Naive thymus-derived CD4-positive, alpha-beta T cell (primary cell): ENCODE measurements at regions not wholly inside any gene's neighbourhood (a gene's known extent, or its start where the extent isn't known, plus 50 kb on each side); places are given as distances from the start of the nearest gene placed in this dataset.

Source experiments
- ATAC-seq: fragments of 150-1000 bp; cut with Tn5 transposase; 2 replicates; pipeline ENCODE4 v1.10.0; 2021; ENCODE audit warnings: mild to moderate bottlenecking, moderate library complexity
- CTCF ChIA-PET: fragments of 350-600 bp; sonication (Branson Sonifier 250); formaldehyde crosslinking; loops from one replicate; lab custom pipeline; 2021; ENCODE audit warnings: antibody characterized with exemption; lab: Charles Lee
- POLR2A ChIA-PET: fragments of 350-600 bp; sonication (Branson Sonifier 250); formaldehyde crosslinking; loops from one replicate; lab custom pipeline; 2021; ENCODE audit warnings: antibody characterized with exemption, inconsistent platforms; lab: Charles Lee
- DNase-seq, 9 donors: peaks; one replicate each; pipeline versions ENCODE4 v3.0.0 to v3.0.0-alpha.2; 2020 to 2022; ENCODE audit warnings: mixed read lengths in 1 of 9
- H3K27ac ChIP-seq: one replicate; pipeline ENCODE4 v1.7.0; 2013; ENCODE audit warnings: mild to moderate bottlenecking, low read depth, low read length, moderate library complexity
- H3K27me3 ChIP-seq, 2 donors: one replicate each; pipeline ENCODE4 v1.7.0; 2013; ENCODE audit warnings: low read length in 2 of 2, mild to moderate bottlenecking in 2 of 2, moderate library complexity in 2 of 2; ENCODE audit not compliant: control insufficient read depth in 2 of 2, insufficient read depth in 2 of 2
- H3K36me3 ChIP-seq, 3 experiments: 1 replicate in 2 of 3; 2 replicates in 1 of 3; pipeline ENCODE4 v1.7.0; 2013; ENCODE audit warnings: low read length in 3 of 3, mild to moderate bottlenecking in 3 of 3, moderate library complexity in 1 of 3; ENCODE audit not compliant: insufficient read depth in 3 of 3, control insufficient read depth in 2 of 3
- H3K4me1 ChIP-seq, 2 donors: one replicate each; pipeline ENCODE4 v1.7.0; 2013; ENCODE audit warnings: low read length in 2 of 2, mild to moderate bottlenecking in 2 of 2, moderate library complexity in 1 of 2; ENCODE audit not compliant: control insufficient read depth in 2 of 2, insufficient read depth in 2 of 2
- H3K4me3 ChIP-seq: 2 replicates; pipeline ENCODE4 v1.7.0; 2013; ENCODE audit warnings: mild to moderate bottlenecking, low read length
- H3K9me3 ChIP-seq, 3 experiments: 1 replicate in 2 of 3; 2 replicates in 1 of 3; pipeline ENCODE4 v1.7.0; 2013; ENCODE audit warnings: low read length in 3 of 3; ENCODE audit not compliant: control insufficient read depth in 2 of 3
- H3K27ac Mint-ChIP-seq, 9 donors: one replicate each; pipeline ENCODE4 v1.8.0; 2020 to 2022; ENCODE audit warnings: mixed read lengths in 9 of 9, mild to moderate bottlenecking in 8 of 9, moderate library complexity in 5 of 9, inconsistent platforms in 2 of 9
- H3K27me3 Mint-ChIP-seq, 5 donors: one replicate each; pipeline ENCODE4 v1.8.0; 2021 to 2022; ENCODE audit warnings: mixed read lengths in 5 of 5, mild to moderate bottlenecking in 1 of 5
- H3K36me3 Mint-ChIP-seq, 5 donors: one replicate each; pipeline ENCODE4 v1.8.0; 2020 to 2022; ENCODE audit warnings: mixed read lengths in 5 of 5, mild to moderate bottlenecking in 3 of 5, inconsistent platforms in 1 of 5
- H3K4me1 Mint-ChIP-seq, 7 donors: one replicate each; pipeline ENCODE4 v1.8.0; 2020 to 2022; ENCODE audit warnings: mixed read lengths in 7 of 7, mild to moderate bottlenecking in 3 of 7, inconsistent platforms in 1 of 7
- H3K4me3 Mint-ChIP-seq, 10 donors: one replicate each; pipeline ENCODE4 v1.8.0; 2020 to 2022; ENCODE audit warnings: mild to moderate bottlenecking in 10 of 10, mixed read lengths in 10 of 10, moderate library complexity in 6 of 10, inconsistent platforms in 2 of 10
- H3K9me3 Mint-ChIP-seq, 11 donors: one replicate each; pipeline ENCODE4 v1.8.0; 2020 to 2022; ENCODE audit warnings: mixed read lengths in 11 of 11, mild to moderate bottlenecking in 4 of 11, inconsistent platforms in 1 of 11, moderate library complexity in 1 of 11
- intact Hi-C, 2 donors: fragments of 100-400 bp; cut with micrococcal nuclease; formaldehyde crosslinking; loops; one replicate each; pipeline ENCODE4 v1.15.1; 2023

DNA sequence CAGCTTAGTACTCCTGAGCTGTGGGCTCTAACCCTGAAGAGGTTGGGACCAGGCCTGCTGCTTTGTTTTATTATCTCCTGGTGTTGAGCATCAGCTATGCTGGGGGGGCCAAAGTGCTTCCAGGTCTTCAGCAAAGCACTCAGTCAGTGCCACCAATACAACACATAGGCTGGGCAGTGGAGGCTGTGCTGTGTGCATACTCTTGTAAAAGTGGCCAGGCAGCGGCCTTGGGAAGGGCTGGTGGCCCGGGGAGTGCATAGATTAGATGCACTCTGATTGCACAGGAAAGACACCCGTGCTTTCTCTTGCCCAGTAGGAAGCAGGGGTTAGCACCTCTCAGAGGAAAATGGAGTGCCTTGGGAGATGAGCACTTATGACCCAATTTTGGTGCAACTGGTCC, 534.0 kb downstream of the ARAP2 start:
- Histone ChIP-seq H3K27ac (no peak overlapping the region), H3K4me3 (no peak overlapping the region), H3K4me1 (no peaks in the 10 kb centered on the region), H3K9me3 (peaks cover 0 to 14% (median 0%) of the 10 kb centered on the region in 3 experiments), H3K36me3 (no peaks in the 10 kb centered on the region), H3K27me3 (no peaks in the 10 kb centered on the region)
- Mint-ChIP-seq H3K36me3 (peaks cover 0 to 9% (median 0%) of the 10 kb centered on the region in 5 donors), H3K27me3 (peaks cover 0 to 4% (median 0%) of the 10 kb centered on the region in 5 donors), H3K9me3 (peaks cover 4 to 41% (median 18%) of the 10 kb centered on the region in 11 donors), H3K4me3 (no peak overlapping the region), H3K27ac (no peak overlapping the region), H3K4me1 (no peaks in the 10 kb centered on the region)
- no peak for ATAC-seq
- no peak for DNase-seq
- intact Hi-C loops: no loop called here
- ChIA-PET POLR2A (no interaction called here), CTCF (no interaction called here)

DNA sequence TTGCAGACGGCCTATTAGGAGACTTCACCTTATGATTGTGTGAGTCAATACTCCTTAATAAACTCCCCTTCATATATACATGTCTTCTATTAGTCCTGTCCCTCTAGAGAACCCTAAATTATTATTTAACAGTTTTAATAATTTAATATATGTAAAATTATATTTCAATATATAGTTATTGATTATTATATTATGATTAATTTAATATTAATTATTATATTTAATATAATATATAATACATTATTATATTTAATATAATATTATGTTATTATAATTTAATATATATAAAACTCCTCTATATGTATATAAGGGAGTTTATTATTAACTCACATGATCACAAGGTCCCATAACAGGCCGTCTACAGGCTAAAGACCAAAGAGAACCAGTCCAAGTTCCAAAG, 533.2 kb downstream of the ARAP2 start:
- Histone ChIP-seq H3K36me3 (no peaks in the 10 kb centered on the region), H3K27me3 (no peaks in the 10 kb centered on the region), H3K4me1 (no peaks in the 10 kb centered on the region), H3K4me3 (no peak overlapping the region), H3K27ac (no peak overlapping the region), H3K9me3 (peaks cover 0 to 14% (median 0%) of the 10 kb centered on the region in 3 experiments)
- Mint-ChIP-seq H3K27ac (no peak overlapping the region), H3K27me3 (peaks cover 0 to 4% (median 0%) of the 10 kb centered on the region in 5 donors), H3K4me1 (no peaks in the 10 kb centered on the region), H3K36me3 (peaks cover 0 to 9% (median 0%) of the 10 kb centered on the region in 5 donors), H3K9me3 (peaks cover 4 to 42% (median 18%) of the 10 kb centered on the region in 11 donors), H3K4me3 (no peak overlapping the region)
- no peak for ATAC-seq
- DNase-seq: no peak
- intact Hi-C loops: no loop called here
- ChIA-PET POLR2A (no interaction called here), CTCF (no interaction called here)

DNA sequence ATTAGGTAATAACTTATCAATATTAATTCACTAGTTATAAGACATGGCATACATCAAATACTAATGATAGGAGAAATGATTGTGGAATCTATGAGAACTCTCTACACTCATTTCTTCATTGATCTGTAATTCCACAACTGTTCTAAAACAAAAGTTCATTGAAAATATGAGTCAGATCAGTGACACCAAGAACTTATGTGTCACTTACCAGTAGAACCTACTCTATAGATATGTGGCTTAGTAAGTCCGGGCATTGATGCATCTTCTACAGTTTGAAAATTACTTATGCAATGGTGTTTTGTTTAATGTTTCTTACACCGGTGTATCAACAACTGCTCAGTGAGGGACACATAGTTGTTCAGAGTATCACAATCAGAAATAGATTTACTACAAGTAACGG, 520.3 kb downstream of the ARAP2 start:
- no peak overlapping the region for H3K4me3 Mint-ChIP-seq
- no peaks in the 10 kb centered on the region for H3K36me3 Mint-ChIP-seq
- DNase-seq (no peak), ATAC-seq (no peak)
- POLR2A ChIA-PET: no interaction called here
- no peaks in the 10 kb centered on the region for H3K27me3 Mint-ChIP-seq
- intact Hi-C loops: no loop called here
- no peak overlapping the region for H3K27ac Mint-ChIP-seq
- no peaks in the 10 kb centered on the region for H3K4me1 Mint-ChIP-seq
- Histone ChIP-seq H3K4me1 (no peaks in the 10 kb centered on the region), H3K27ac (no peak overlapping the region), H3K4me3 (no peak overlapping the region), H3K27me3 (no peaks in the 10 kb centered on the region), H3K9me3 (no peaks in the 10 kb centered on the region), H3K36me3 (no peaks in the 10 kb centered on the region)
- CTCF ChIA-PET: no interaction called here
- H3K9me3 Mint-ChIP-seq: peaks cover 0 to 8% (median 0%) of the 10 kb centered on the region in 11 donors

DNA sequence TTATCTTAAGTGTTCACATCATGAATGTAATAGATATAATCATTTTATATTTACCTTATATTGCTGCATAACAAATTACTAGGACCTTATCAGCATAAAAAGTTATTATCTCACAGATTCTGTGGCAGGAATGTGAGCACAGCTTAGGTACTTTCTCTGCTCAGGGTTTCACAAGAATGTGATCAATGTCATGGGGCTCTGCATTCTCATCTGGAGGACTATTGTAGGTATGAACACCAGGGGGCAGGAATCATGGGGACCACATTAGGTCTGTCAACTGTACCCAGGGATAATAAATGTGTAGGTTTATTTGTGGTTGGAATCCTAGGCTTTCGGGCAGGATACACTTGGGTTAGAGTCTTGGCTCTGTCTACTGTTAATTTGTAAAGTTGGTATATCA, 519.2 kb downstream of the ARAP2 start:
- ChIA-PET POLR2A (no interaction called here), CTCF (no interaction called here)
- intact Hi-C loops: no loop called here
- Histone ChIP-seq H3K9me3 (no peaks in the 10 kb centered on the region), H3K4me1 (no peaks in the 10 kb centered on the region), H3K36me3 (no peaks in the 10 kb centered on the region), H3K27ac (no peak overlapping the region), H3K4me3 (no peak overlapping the region), H3K27me3 (no peaks in the 10 kb centered on the region)
- Mint-ChIP-seq H3K9me3 (peaks cover 0 to 8% (median 0%) of the 10 kb centered on the region in 11 donors), H3K27ac (no peak overlapping the region), H3K4me1 (no peaks in the 10 kb centered on the region), H3K27me3 (no peaks in the 10 kb centered on the region), H3K36me3 (no peaks in the 10 kb centered on the region), H3K4me3 (no peak overlapping the region)
- ATAC-seq: no peak
- DNase-seq: no peak

DNA sequence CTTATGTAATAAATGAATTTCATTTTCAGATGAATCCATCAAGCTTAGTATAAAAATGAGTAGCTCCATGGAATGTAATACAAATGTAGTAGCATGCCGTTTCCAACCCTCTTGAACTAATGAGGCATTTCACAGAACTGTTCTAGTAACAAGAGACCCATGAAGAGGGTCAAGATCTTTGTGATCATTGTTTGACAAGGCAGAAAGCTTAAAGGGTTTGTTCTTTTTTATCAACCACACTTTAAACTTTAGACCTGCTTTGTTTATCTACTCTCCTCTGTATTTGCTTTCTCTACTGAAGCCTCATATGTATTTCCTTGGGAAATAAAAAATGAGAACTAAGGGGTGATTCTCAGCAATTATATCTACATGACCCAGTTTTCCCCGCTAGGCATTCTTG, 513.9 kb downstream of the ARAP2 start:
- DNase-seq (no peak), ATAC-seq (no peak)
- no peaks in the 10 kb centered on the region for H3K36me3 ChIP-seq
- CTCF ChIA-PET: no interaction called here
- Mint-ChIP-seq H3K4me1 (peaks cover 0 to 1% (median 0%) of the 10 kb centered on the region in 7 donors), H3K4me3 (no peak overlapping the region), H3K9me3 (peaks cover 0 to 9% (median 4%) of the 10 kb centered on the region in 11 donors), H3K27me3 (no peaks in the 10 kb centered on the region), H3K27ac (no peak overlapping the region), H3K36me3 (no peaks in the 10 kb centered on the region)
- intact Hi-C loops: no loop called here
- no peaks in the 10 kb centered on the region for H3K9me3 ChIP-seq
- no peak overlapping the region for H3K4me3 ChIP-seq
- no peaks in the 10 kb centered on the region for H3K4me1 ChIP-seq
- H3K27ac ChIP-seq: no peak overlapping the region
- POLR2A ChIA-PET: no interaction called here
- no peaks in the 10 kb centered on the region for H3K27me3 ChIP-seq

DNA sequence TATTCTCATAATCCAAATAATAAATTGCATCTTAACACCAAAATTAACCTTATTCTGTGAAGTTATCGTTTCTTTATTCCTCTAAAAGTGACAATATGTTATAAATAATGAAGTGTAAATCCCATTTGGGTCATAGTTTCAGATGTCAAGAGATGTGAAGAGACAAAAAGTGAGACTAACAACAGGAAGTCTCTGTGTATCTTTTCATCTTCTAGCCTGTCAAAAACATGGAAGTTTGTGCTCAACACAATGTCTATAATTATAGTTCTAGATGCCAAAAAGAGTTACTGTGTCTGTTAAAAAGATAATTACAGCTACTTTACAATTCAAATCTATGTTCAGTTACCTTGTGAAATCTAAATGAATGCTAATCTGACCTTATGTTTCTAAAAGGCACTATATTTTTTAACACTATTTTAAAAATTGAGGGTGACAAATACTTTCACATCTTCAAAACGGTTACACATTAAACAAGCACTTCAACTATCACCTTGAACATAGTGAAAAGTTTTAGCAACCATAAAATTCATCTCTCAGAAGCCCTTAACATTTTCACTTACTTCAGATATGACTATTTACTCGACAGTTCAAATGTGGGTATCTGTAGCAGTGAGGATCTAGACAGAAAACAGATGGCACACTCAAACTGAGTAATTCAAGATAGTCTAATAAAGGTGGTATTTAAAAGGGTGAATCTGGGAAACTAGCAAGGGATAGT, 509.8 kb downstream of the ARAP2 start:
- Histone ChIP-seq H3K9me3 (no peaks in the 10 kb centered on the region), H3K4me3 (no peak overlapping the region), H3K4me1 (no peaks in the 10 kb centered on the region), H3K36me3 (no peaks in the 10 kb centered on the region), H3K27me3 (no peaks in the 10 kb centered on the region), H3K27ac (no peak overlapping the region)
- H3K36me3 Mint-ChIP-seq: no peaks in the 10 kb centered on the region
- CTCF ChIA-PET: no interaction called here
- no peak for DNase-seq
- H3K9me3 Mint-ChIP-seq: peaks cover 0 to 9% (median 4%) of the 10 kb centered on the region in 11 donors
- no peak for ATAC-seq
- intact Hi-C loops: no loop called here
- POLR2A ChIA-PET: no interaction called here
- H3K27ac Mint-ChIP-seq: no peak overlapping the region
- peaks cover 0 to 1% (median 0%) of the 10 kb centered on the region in 7 donors for H3K4me1 Mint-ChIP-seq
- no peaks in the 10 kb centered on the region for H3K27me3 Mint-ChIP-seq
- H3K4me3 Mint-ChIP-seq: no peak overlapping the region

DNA sequence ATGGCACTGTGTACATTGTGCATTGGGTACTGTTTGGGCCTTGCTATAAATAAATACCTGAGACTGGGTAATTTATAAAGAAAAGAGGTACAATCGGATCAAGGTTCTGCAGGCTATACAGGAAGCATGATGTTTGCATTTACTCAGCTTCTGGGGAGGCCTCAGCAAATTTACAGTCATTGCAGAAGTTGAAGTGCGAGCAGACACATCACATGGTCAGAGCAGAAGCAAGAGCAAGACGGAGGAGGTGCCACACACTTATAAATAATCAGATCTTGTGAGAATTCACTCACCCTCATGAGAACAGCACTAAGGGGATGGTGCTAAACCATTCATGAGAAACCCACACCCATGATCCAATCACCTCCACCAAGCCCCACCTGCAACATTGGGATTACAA, 505.0 kb downstream of the ARAP2 start:
- Mint-ChIP-seq H3K36me3 (peaks cover 0 to under 1% (median 0%) of the 10 kb centered on the region in 5 donors), H3K4me3 (no peak overlapping the region), H3K27ac (no peak overlapping the region), H3K4me1 (peaks cover 0 to 1% (median 0%) of the 10 kb centered on the region in 7 donors), H3K9me3 (peaks cover 0 to 20% (median 7%) of the 10 kb centered on the region in 11 donors), H3K27me3 (no peaks in the 10 kb centered on the region)
- H3K4me3 ChIP-seq: no peak overlapping the region
- no peaks in the 10 kb centered on the region for H3K27me3 ChIP-seq
- DNase-seq (no peak), ATAC-seq (no peak)
- ChIA-PET CTCF (no interaction called here), POLR2A (no interaction called here)
- peaks cover 0 to 4% (median 0%) of the 10 kb centered on the region in 3 experiments for H3K9me3 ChIP-seq
- intact Hi-C loops: no loop called here
- no peaks in the 10 kb centered on the region for H3K36me3 ChIP-seq
- no peak overlapping the region for H3K27ac ChIP-seq
- no peaks in the 10 kb centered on the region for H3K4me1 ChIP-seq
